HCT116 (cell line): ENCODE measurements at regions not wholly inside any gene's neighbourhood (a gene's known extent, or its start where the extent isn't known, plus 50 kb on each side); places are given as distances from the start of the nearest gene placed in this dataset.
"Not testable (repeated sequence)": the region's sequence is repeated elsewhere in the genome, so short reads cannot be mapped to it uniquely, and the experiment has no call there.

Source experiments
- ATAC-seq: fragments of 200-7000 bp; cut with Tn5 transposase; 2 replicates; pipeline ENCODE4 v1.9.1; 2020; ENCODE audit warnings: mild to moderate bottlenecking, moderate library complexity
- BruUV-seq: library from RNA; stranded (reverse); fragments of 400-500 nt; replicated peaks from 2 replicates; lab custom pipeline; 2021; lab: Mats Ljungman, UMichigan
- CTCF ChIA-PET: fragments of 300-600 bp; sonication (Branson Sonifier 250); formaldehyde crosslinking; loops from one replicate; lab custom pipeline; 2021; ENCODE audit warnings: antibody characterized with exemption; lab: Charles Lee
- POLR2A ChIA-PET: fragments of 300-600, 350-600 bp; sonication (Branson Sonifier 250); formaldehyde crosslinking; loops from one replicate; lab custom pipeline; 2021; ENCODE audit warnings: antibody characterized with exemption; lab: Charles Lee
- RAD21 ChIA-PET, 2 experiments: fragments of 300-600 bp; sonication (Branson Sonifier 250); formaldehyde crosslinking; loops; one replicate each; lab custom pipeline; 2023; ENCODE audit warnings: low total read pairs in 2 of 2; ENCODE audit not compliant: uncharacterized antibody in 2 of 2, unreplicated experiment in 2 of 2, low non-redundant PET in 1 of 2; lab: Charles Lee
- DNase-seq: peaks from one replicate; pipeline ENCODE4 v3.0.0-alpha.2; 2010; ENCODE audit warnings: low read depth, low spot score
- H2AFZ ChIP-seq: fragments of 200-600 bp; shearing (Covaris generic), sonication (generic); 2 replicates; pipeline ENCODE4 v1.6.1; 2017; ENCODE audit warnings: low read depth, mixed run types, mixed read lengths, antibody characterized with exemption, low read length; ENCODE audit not compliant: poor library complexity, severe bottlenecking
- H3K27ac ChIP-seq: 2 replicates; pipeline ENCODE4 v1.5.1; 2012; ENCODE audit warnings: low read depth, low read length
- H3K27me3 ChIP-seq: fragments of 200-600 bp; sonication (generic); 2 replicates; pipeline ENCODE4 v1.6.1; 2016; ENCODE audit warnings: mixed run types, low read length, mixed read lengths; ENCODE audit not compliant: insufficient read depth
- H3K36me3 ChIP-seq, 2 experiments: fragments of 200-500 bp in 1 of 2; fragments of 200-600 bp in 1 of 2; sonication (Bioruptor generic) in 1 of 2; sonication (generic) in 1 of 2; 2 replicates each; pipeline versions ENCODE4 v1.5.1 to v1.6.1; 2014 to 2016; ENCODE audit warnings: low read length in 2 of 2, inconsistent platforms in 1 of 2, mixed read lengths in 1 of 2, mixed run types in 1 of 2; ENCODE audit not compliant: insufficient read depth in 2 of 2, control insufficient read depth in 1 of 2
- H3K4me1 ChIP-seq, 2 experiments: fragments of 200-600 bp in 1 of 2; sonication (generic) in 1 of 2; 2 replicates each; pipeline versions ENCODE4 v1.5.1 to v1.6.1; 2012 to 2017; ENCODE audit warnings: low read length in 2 of 2, inconsistent platforms in 1 of 2, mild to moderate bottlenecking in 1 of 2, mixed read lengths in 1 of 2, mixed run types in 1 of 2, moderate library complexity in 1 of 2; ENCODE audit not compliant: insufficient read depth in 2 of 2, control insufficient read depth in 1 of 2
- H3K4me2 ChIP-seq: fragments of 200-600 bp; sonication (generic); 2 replicates; pipeline ENCODE4 v1.6.1; 2017; ENCODE audit warnings: mixed run types, low read length, mixed read lengths
- H3K4me3 ChIP-seq, 2 experiments: fragments of 200-600 bp in 1 of 2; sonication (generic) in 1 of 2; replicated peaks in 1 of 2; 2 replicates each; pipeline ENCODE4 v1.5.1; 2011 to 2016; ENCODE audit warnings: low read length in 2 of 2, control low read depth in 1 of 2, low read depth in 1 of 2, mild to moderate bottlenecking in 1 of 2, mixed read lengths in 1 of 2, mixed run types in 1 of 2
- H3K79me2 ChIP-seq: fragments of 200-600 bp; sonication (generic); 2 replicates; pipeline ENCODE4 v1.6.1; 2017; ENCODE audit warnings: mild to moderate bottlenecking, mixed run types, low read length, moderate library complexity, mixed read lengths; ENCODE audit not compliant: insufficient read depth
- H3K9ac ChIP-seq: fragments of 200-600 bp; sonication (generic); 2 replicates; pipeline ENCODE4 v1.6.1; 2016; ENCODE audit warnings: low read length, mixed read lengths
- H3K9me2 ChIP-seq: fragments of 200-600 bp; sonication (generic), shearing (Covaris generic); 2 replicates; pipeline ENCODE4 v1.6.1; 2017; ENCODE audit warnings: mixed run types, mild to moderate bottlenecking, moderate library complexity; ENCODE audit not compliant: insufficient read depth
- H3K9me3 ChIP-seq, 2 experiments: fragments of 200-500 bp in 1 of 2; fragments of 200-600 bp in 1 of 2; sonication (Bioruptor generic) in 1 of 2; sonication (generic) in 1 of 2; 2 replicates each; pipeline ENCODE4 v1.6.1; 2014 to 2017; ENCODE audit warnings: low read length in 2 of 2, mixed read lengths in 2 of 2, inconsistent platforms in 1 of 2, low read depth in 1 of 2, mild to moderate bottlenecking in 1 of 2, mixed run types in 1 of 2, moderate library complexity in 1 of 2; ENCODE audit not compliant: control insufficient read depth in 1 of 2, insufficient read depth in 1 of 2
- H4K20me1 ChIP-seq: fragments of 200-600 bp; sonication (generic), shearing (Covaris generic); 2 replicates; pipeline ENCODE4 v1.6.1; 2017; ENCODE audit warnings: mixed run types, mild to moderate bottlenecking, moderate library complexity; ENCODE audit not compliant: insufficient read depth
- CEBPB ChIP-seq: IDR thresholded peaks from 2 replicates; pipeline ENCODE4 v1.6.1; 2012; ENCODE audit warnings: low read depth
- CTCF ChIP-seq, 3 experiments: fragments of 200-600 bp in 1 of 3; sonication (generic) in 1 of 3; IDR thresholded peaks in 2 of 3; conservative IDR thresholded peaks in 1 of 3; 2 replicates each; pipeline ENCODE4 v1.5.1; 2012 to 2017; ENCODE audit warnings: low read depth in 2 of 3, low read length in 2 of 3, antibody characterized with exemption in 1 of 3, borderline replicate concordance in 1 of 3, control low read depth in 1 of 3, mild to moderate bottlenecking in 1 of 3, mixed read lengths in 1 of 3, mixed run types in 1 of 3, moderate library complexity in 1 of 3; ENCODE audit not compliant: insufficient read depth in 1 of 3
- SRF ChIP-seq: IDR thresholded peaks from 2 replicates; pipeline ENCODE4 v1.6.1; 2012; ENCODE audit warnings: low read depth
- ZNF274 ChIP-seq: fragments of 200-500 bp; sonication (Bioruptor generic); IDR thresholded peaks from 2 replicates; pipeline ENCODE4 v1.6.1; 2014; ENCODE audit warnings: mild to moderate bottlenecking, low read depth, low read length, inconsistent platforms
- intact Hi-C: fragments of 100-400 bp; cut with micrococcal nuclease; formaldehyde crosslinking; loops from 2 replicates; pipeline ENCODE4 v1.10.0; 2022

- H3K27me3 ChIP-seq, POLR2A ChIA-PET, H3K4me1 ChIP-seq, H3K4me3 ChIP-seq, H3K9me3 ChIP-seq, H2AFZ ChIP-seq, H3K9me2 ChIP-seq, RAD21 ChIA-PET, H4K20me1 ChIP-seq, H3K79me2 ChIP-seq, DNase-seq, intact Hi-C loops, BruUV-seq, ATAC-seq, CTCF ChIA-PET, H3K4me2 ChIP-seq, H3K36me3 ChIP-seq, H3K9ac ChIP-seq, H3K27ac ChIP-seq: not testable (repeated sequence)
Observed at GRCh38 chr15:50845181-50845580, 63.3 kb upstream of the AP4E1 start.

- no peaks in the 10 kb centered on the region for H3K9me2 ChIP-seq
- no peak overlapping the region for H3K9ac ChIP-seq
- H3K79me2 ChIP-seq: no peaks in the 10 kb centered on the region
- no peaks in the 10 kb centered on the region for H3K36me3 ChIP-seq
- BruUV-seq: no TSS peak
- H3K4me2 ChIP-seq: no peak overlapping the region
- no peaks in the 10 kb centered on the region for H3K9me3 ChIP-seq
- ChIA-PET RAD21 (no interaction called here), CTCF (no interaction called here), POLR2A (no interaction called here)
- H3K4me1 ChIP-seq: no peaks in the 10 kb centered on the region
- TF ChIP-seq CTCF (IDR thresholded peaks at IDR 0.05 in 2 of 3, conservative IDR thresholded peaks at IDR 0.05 in 1 of 3; ENCODE audit: borderline replicate concordance in 1 of 3, insufficient read depth in 1 of 3, low read depth in 2 of 3, low read length in 2 of 3): peak in 2 of 3 experiments; percentile 28 to 34; a peak in 2 of 6 replicates
- TF ChIP-seq ZNF274: no peak
- TF ChIP-seq SRF: no peak
- TF ChIP-seq CEBPB: no peak
- DNase-seq (no peak), ATAC-seq (peak; percentile 81)
- H4K20me1 ChIP-seq: no peaks in the 10 kb centered on the region
- H3K4me3 ChIP-seq: no peak overlapping the region
- intact Hi-C loops: no loop called here
- no peaks in the 10 kb centered on the region for H3K27me3 ChIP-seq
- no peak overlapping the region for H3K27ac ChIP-seq
- H2AFZ ChIP-seq: no peak overlapping the region
Observed at GRCh38 chr15:50840520-50840919, 68.0 kb upstream of the AP4E1 start.
